GM12878 (cell line): ENCODE measurements at regions not wholly inside any gene's neighbourhood (a gene's known extent, or its start where the extent isn't known, plus 50 kb on each side); places are given as distances from the start of the nearest gene placed in this dataset.

ENCODE experiments used
- ATAC-seq: fragments of 200-7000 bp; cut with Tn5 transposase; 3 replicates; pipeline ENCODE4 v1.9.1; 2020; ENCODE audit warnings: mild to moderate bottlenecking, moderate library complexity
- BruUV-seq: library from RNA; stranded (reverse); fragments of 400-500 nt; replicated peaks from 2 replicates; lab custom pipeline; 2021; lab: Mats Ljungman, UMichigan
- CTCF ChIA-PET: fragments of 300-600 bp; sonication (Branson Sonifier 250); formaldehyde crosslinking; extraction: SDS; loops from one replicate; lab custom pipeline; 2021; ENCODE audit warnings: inconsistent platforms; lab: Yijun Ruan, JAX
- POLR2A ChIA-PET: fragments of 350-600 bp; formaldehyde crosslinking; extraction: SDS; loops from one replicate; lab custom pipeline; 2021; ENCODE audit warnings: inconsistent platforms; lab: Charles Lee
- RAD21 ChIA-PET: fragments of 300-600 bp; sonication (Branson Sonifier 250); formaldehyde crosslinking; loops from one replicate; lab custom pipeline; 2023; ENCODE audit warnings: antibody characterized with exemption; ENCODE audit not compliant: unreplicated experiment; lab: Charles Lee
- SMC1A ChIA-PET: fragments of 300-600 bp; sonication (Branson Sonifier 250); formaldehyde crosslinking; loops from one replicate; lab custom pipeline; 2023; ENCODE audit not compliant: unreplicated experiment, uncharacterized antibody; lab: Charles Lee
- DNase-seq: peaks from one replicate; pipeline ENCODE4 v3.0.0-alpha.2; 2011; ENCODE audit warnings: low read depth, low spot score
- FAIRE-seq: peaks from 3 replicates; lab custom pipeline; 2011; peaks lifted over from hg19 to GRCh38; lab: Jason Lieb, UNC
- H2AFZ ChIP-seq: 2 replicates; pipeline ENCODE4 v1.6.0; 2011; ENCODE audit warnings: low read depth, low read length, control low read depth; ENCODE audit not compliant: control insufficient read depth
- H3K27ac ChIP-seq: 2 replicates; pipeline ENCODE4 v1.5.1; 2011; ENCODE audit warnings: control low read depth; ENCODE audit not compliant: control insufficient read depth, insufficient read depth
- H3K27me3 ChIP-seq, 2 experiments: replicated peaks in 1 of 2; 2 replicates each; pipeline versions ENCODE4 v1.6.0 to v1.6.1; 2011; ENCODE audit warnings: low read length in 1 of 2; ENCODE audit not compliant: control insufficient read depth in 2 of 2, insufficient read depth in 2 of 2
- H3K36me3 ChIP-seq, 2 experiments: 2 replicates each; pipeline ENCODE4 v1.5.1; 2011; ENCODE audit warnings: low read length in 1 of 2; ENCODE audit not compliant: control insufficient read depth in 2 of 2, insufficient read depth in 2 of 2
- H3K4me1 ChIP-seq: 2 replicates; pipeline ENCODE4 v1.6.1; 2011; ENCODE audit warnings: mild to moderate bottlenecking, low read length, moderate library complexity, mixed read lengths; ENCODE audit not compliant: control insufficient read depth, insufficient read depth
- H3K4me2 ChIP-seq: 2 replicates; pipeline ENCODE4 v1.6.0; 2011; ENCODE audit warnings: control low read depth; ENCODE audit not compliant: control insufficient read depth, insufficient read depth
- H3K4me3 ChIP-seq: fragments of 200-600 bp; sonication (generic); 2 replicates; pipeline ENCODE4 v1.5.1; 2016
- H3K79me2 ChIP-seq: 2 replicates; pipeline ENCODE4 v1.6.0; 2011; ENCODE audit warnings: low read length; ENCODE audit not compliant: control insufficient read depth, insufficient read depth
- H3K9ac ChIP-seq: 2 replicates; pipeline ENCODE4 v1.8.0; 2011; ENCODE audit warnings: low read length, control low read depth, mixed read lengths; ENCODE audit not compliant: control insufficient read depth, insufficient read depth
- H3K9me3 ChIP-seq: replicated peaks from 3 replicates; pipeline ENCODE4 v1.5.1; 2011; ENCODE audit warnings: mild to moderate bottlenecking, low read length; ENCODE audit not compliant: control insufficient read depth, insufficient read depth
- H4K20me1 ChIP-seq: 2 replicates; pipeline ENCODE4 v1.6.0; 2011; ENCODE audit not compliant: control insufficient read depth, insufficient read depth
- ATF7 ChIP-seq: fragments of 450-650 bp; IDR thresholded peaks from 2 replicates; pipeline ENCODE4 v1.6.1; 2016; ENCODE audit warnings: low read depth, mild to moderate bottlenecking
- BCLAF1 ChIP-seq: fragments of 450-650 bp; IDR thresholded peaks from 2 replicates; pipeline ENCODE4 v1.6.1; 2017; ENCODE audit warnings: antibody characterized with exemption, mild to moderate bottlenecking, moderate library complexity
- BMI1 ChIP-seq: fragments of 450-650 bp; IDR thresholded peaks from 2 replicates; pipeline ENCODE4 v1.6.1; 2016; ENCODE audit warnings: mild to moderate bottlenecking, moderate library complexity, borderline replicate concordance
- BRCA1 ChIP-seq: IDR thresholded peaks from 2 replicates; pipeline ENCODE4 v1.6.1; 2011; ENCODE audit warnings: low read depth, low read length, improper control_type of control experiment
- CBX3 ChIP-seq: fragments of 200-600 bp; sonication (generic); IDR thresholded peaks from 2 replicates; pipeline ENCODE4 v1.6.1; 2016; ENCODE audit warnings: low read depth, borderline replicate concordance
- FOXM1 ChIP-seq: IDR thresholded peaks from 2 replicates; pipeline ENCODE4 v1.6.1; 2012; ENCODE audit warnings: low read depth, mild to moderate bottlenecking, inconsistent platforms, low read length, moderate library complexity
- GATAD2B ChIP-seq: fragments of 450-650 bp; conservative IDR thresholded peaks from 2 replicates; pipeline ENCODE4 v1.6.1; 2017; ENCODE audit warnings: low read depth, mild to moderate bottlenecking, moderate library complexity
- IKZF2 ChIP-seq, 2 experiments: fragments of 450-650 bp; IDR thresholded peaks; 2 replicates each; pipeline ENCODE4 v1.6.1; 2017; ENCODE audit warnings: mild to moderate bottlenecking in 2 of 2, moderate library complexity in 2 of 2
- JUNB ChIP-seq: IDR thresholded peaks from 2 replicates; pipeline ENCODE4 v1.6.1; 2016; ENCODE audit warnings: antibody characterized with exemption, mild to moderate bottlenecking
- WGBS: methylation state at CpG from one replicate; pipeline ENCODE4 v1.1.6; 2016; ENCODE audit warnings: low lambda C conversion rate; ENCODE audit not compliant: insufficient replicate concordance, insufficient coverage; ENCODE audit errors: missing lambda C conversion rate; 5-methylcytosine and 5-hydroxymethylcytosine counted together
- in situ Hi-C: fragments of 300-500 bp; cut with MboI; formaldehyde crosslinking; loops from 9 replicates; pipeline ENCODE4 v1.14.3; 2018; ENCODE audit warnings: mixed read lengths
- intact Hi-C: fragments of 100-400 bp; cut with micrococcal nuclease; formaldehyde crosslinking; loops from one replicate; pipeline ENCODE4 v1.14.2; 2022; ENCODE audit not compliant: unreplicated experiment
- TF ChIP-seq, protein P1 (sequence below): fragments of 450-650 bp; conservative IDR thresholded peaks from 2 replicates; pipeline ENCODE4 v1.6.1; 2017; ENCODE audit warnings: mild to moderate bottlenecking, moderate library complexity
- TF ChIP-seq, protein P2 (sequence below): IDR thresholded peaks from 2 replicates; pipeline ENCODE4 v1.6.1; 2012; ENCODE audit warnings: low read depth, low read length, improper control_type of control experiment
- TF ChIP-seq, protein P3 (sequence below): fragments of 450-650 bp; IDR thresholded peaks from 2 replicates; pipeline ENCODE4 v1.6.1; 2014; ENCODE audit warnings: mild to moderate bottlenecking
- TF ChIP-seq, protein P4 (sequence below): fragments of 450-650 bp; formaldehyde crosslinking; IDR thresholded peaks from 2 replicates; pipeline ENCODE4 v1.4.0; 2022; ENCODE audit warnings: mild to moderate bottlenecking, moderate library complexity

DNA sequence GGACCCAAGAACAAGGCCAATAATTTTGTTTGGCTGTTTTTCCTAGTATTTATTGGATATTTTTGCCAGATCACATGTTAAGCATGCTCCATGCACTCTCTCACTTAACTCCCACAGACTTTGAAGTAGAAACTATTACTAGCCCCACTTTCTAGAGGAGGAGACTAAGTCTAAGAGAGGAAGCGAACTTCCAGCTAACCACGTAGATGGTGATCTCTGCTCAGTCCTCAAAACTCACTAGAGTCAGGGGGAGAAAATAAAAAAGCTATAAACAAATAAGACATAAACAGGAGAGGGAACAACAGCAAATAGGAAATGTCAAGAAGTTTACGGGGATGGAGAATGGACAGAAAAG is 481.0 kb upstream of the PROK2 start:
- no TSS peak for BruUV-seq
- ChIA-PET POLR2A (interaction anchor here (0.6 kb wide), 1 partner anchor 18 kb away, joined by 3 read pairs; no protein-coding TSS in a partner anchor), SMC1A (interaction anchor here (0.6 to 2.6 kb wide), 18 partner anchors 9 to 393 kb away, joined by 3 to 14 read pairs (median 4); no protein-coding TSS in a partner anchor), CTCF (interaction anchor here (0.7 to 2.9 kb wide), 12 partner anchors 9 to 391 kb away, joined by 3 to 18 read pairs (median 4); no protein-coding TSS in a partner anchor), RAD21 (interaction anchor here (0.7 to 2.9 kb wide), 8 partner anchors 102 to 556 kb away, joined by 3 to 14 read pairs (median 4); no protein-coding TSS in a partner anchor)
- ATAC-seq (peak; percentile 50), DNase-seq (no peak), FAIRE-seq (no peak)
- in situ Hi-C loops (no loop called here), intact Hi-C loops (loop anchor here (5.0 to 10.0 kb wide), 4 partner anchors 104 to 551 kb away; no protein-coding TSS in a partner anchor)
- Histone ChIP-seq H3K9ac (no peak overlapping the region), H2AFZ (no peak overlapping the region), H3K4me3 (no peak overlapping the region), H3K4me2 (peak overlapping the region; percentile 5; the same call in 1 of the 2 replicates), H3K4me1 (peaks cover 42% of the 10 kb centered on the region), H3K79me2 (no peaks in the 10 kb centered on the region), H3K27me3 (no peaks in the 10 kb centered on the region), H4K20me1 (no peaks in the 10 kb centered on the region), H3K36me3 (no peaks in the 10 kb centered on the region), H3K9me3 (no peaks in the 10 kb centered on the region; the same call in 2 of the 3 replicates), H3K27ac (no peak overlapping the region)
- WGBS: 35% methylated on average over 3 of the region's 3 CpGs
- TF ChIP-seq BMI1: no peak
- TF ChIP-seq, protein P1, sequence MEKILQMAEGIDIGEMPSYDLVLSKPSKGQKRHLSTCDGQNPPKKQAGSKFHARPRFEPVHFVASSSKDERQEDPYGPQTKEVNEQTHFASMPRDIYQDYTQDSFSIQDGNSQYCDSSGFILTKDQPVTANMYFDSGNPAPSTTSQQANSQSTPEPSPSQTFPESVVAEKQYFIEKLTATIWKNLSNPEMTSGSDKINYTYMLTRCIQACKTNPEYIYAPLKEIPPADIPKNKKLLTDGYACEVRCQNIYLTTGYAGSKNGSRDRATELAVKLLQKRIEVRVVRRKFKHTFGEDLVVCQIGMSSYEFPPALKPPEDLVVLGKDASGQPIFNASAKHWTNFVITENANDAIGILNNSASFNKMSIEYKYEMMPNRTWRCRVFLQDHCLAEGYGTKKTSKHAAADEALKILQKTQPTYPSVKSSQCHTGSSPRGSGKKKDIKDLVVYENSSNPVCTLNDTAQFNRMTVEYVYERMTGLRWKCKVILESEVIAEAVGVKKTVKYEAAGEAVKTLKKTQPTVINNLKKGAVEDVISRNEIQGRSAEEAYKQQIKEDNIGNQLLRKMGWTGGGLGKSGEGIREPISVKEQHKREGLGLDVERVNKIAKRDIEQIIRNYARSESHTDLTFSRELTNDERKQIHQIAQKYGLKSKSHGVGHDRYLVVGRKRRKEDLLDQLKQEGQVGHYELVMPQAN: no peak
- TF ChIP-seq, protein P2, sequence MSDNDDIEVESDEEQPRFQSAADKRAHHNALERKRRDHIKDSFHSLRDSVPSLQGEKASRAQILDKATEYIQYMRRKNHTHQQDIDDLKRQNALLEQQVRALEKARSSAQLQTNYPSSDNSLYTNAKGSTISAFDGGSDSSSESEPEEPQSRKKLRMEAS: no peak
- TF ChIP-seq CBX3: no peak
- TF ChIP-seq JUNB: no peak
- no peak for TF ChIP-seq IKZF2 (IDR thresholded peaks at IDR 0.05)
- no peak for TF ChIP-seq GATAD2B
- TF ChIP-seq, protein P3, sequence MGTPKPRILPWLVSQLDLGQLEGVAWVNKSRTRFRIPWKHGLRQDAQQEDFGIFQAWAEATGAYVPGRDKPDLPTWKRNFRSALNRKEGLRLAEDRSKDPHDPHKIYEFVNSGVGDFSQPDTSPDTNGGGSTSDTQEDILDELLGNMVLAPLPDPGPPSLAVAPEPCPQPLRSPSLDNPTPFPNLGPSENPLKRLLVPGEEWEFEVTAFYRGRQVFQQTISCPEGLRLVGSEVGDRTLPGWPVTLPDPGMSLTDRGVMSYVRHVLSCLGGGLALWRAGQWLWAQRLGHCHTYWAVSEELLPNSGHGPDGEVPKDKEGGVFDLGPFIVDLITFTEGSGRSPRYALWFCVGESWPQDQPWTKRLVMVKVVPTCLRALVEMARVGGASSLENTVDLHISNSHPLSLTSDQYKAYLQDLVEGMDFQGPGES: no peak
- no peak for TF ChIP-seq FOXM1
- TF ChIP-seq ATF7: no peak
- TF ChIP-seq, protein P4, sequence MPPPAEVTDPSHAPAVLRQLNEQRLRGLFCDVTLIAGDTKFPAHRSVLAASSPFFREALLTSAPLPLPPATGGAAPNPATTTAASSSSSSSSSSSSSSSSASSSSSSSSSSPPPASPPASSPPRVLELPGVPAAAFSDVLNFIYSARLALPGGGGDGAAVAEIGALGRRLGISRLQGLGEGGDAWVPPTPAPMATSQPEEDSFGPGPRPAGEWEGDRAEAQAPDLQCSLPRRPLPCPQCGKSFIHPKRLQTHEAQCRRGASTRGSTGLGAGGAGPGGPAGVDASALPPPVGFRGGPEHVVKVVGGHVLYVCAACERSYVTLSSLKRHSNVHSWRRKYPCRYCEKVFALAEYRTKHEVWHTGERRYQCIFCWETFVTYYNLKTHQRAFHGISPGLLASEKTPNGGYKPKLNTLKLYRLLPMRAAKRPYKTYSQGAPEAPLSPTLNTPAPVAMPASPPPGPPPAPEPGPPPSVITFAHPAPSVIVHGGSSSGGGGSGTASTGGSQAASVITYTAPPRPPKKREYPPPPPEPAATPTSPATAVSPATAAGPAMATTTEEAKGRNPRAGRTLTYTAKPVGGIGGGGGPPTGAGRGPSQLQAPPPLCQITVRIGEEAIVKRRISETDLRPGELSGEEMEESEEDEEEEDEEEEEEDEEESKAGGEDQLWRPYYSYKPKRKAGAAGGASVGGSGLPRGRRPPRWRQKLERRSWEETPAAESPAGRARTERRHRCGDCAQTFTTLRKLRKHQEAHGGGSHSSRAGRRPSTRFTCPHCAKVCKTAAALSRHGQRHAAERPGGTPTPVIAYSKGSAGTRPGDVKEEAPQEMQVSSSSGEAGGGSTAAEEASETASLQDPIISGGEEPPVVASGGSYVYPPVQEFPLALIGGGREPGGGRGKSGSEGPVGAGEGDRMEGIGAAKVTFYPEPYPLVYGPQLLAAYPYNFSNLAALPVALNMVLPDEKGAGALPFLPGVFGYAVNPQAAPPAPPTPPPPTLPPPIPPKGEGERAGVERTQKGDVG (CRISPR knock-in tag): no peak
- TF ChIP-seq BCLAF1: no peak
- no peak for TF ChIP-seq BRCA1
